ENCODE measurements at regions not wholly inside any gene's neighbourhood (a gene's known extent, or its start where the extent isn't known, plus 50 kb on each side); places are given as distances from the start of the nearest gene placed in this dataset.
"Not testable (repeated sequence)": the region's sequence is repeated elsewhere in the genome, so short reads cannot be mapped to it uniquely, and the experiment has no call there.

DNA sequence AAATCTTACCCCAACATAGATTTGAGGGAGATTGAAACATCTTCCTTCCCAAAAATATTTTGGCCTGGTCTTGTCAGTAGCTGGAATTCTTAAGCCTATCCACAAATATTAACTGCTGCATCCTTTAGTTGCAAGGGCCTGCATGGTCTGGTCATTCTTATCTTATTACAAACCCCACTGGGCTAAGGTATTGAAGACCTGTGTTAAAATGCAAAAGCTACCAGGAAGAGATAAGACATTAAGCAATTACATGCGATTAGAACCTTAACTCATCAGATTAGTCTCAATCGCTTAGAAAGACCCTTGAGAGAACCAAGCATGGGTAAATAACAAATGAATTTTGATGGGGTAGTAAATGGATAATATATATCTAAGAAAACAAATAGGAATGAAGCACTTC lies 426.6 kb downstream of the FRK start:
- no peak for DNase-seq (ENCODE audit: low read depth)

- DNase-seq (ENCODE audit: low read depth): no peak
Measured at GRCh38 chr6:115631028-115631427, 429.7 kb downstream of the FRK start.

GRCh38 chr6:115630424-115631024 lies 430.2 kb downstream of the FRK start:
- no peak for DNase-seq (ENCODE audit: low read depth)

- DNase-seq (ENCODE audit: low read depth): no peak
Measured at GRCh38 chr6:115629415-115629814, 431.3 kb downstream of the FRK start.

DNA sequence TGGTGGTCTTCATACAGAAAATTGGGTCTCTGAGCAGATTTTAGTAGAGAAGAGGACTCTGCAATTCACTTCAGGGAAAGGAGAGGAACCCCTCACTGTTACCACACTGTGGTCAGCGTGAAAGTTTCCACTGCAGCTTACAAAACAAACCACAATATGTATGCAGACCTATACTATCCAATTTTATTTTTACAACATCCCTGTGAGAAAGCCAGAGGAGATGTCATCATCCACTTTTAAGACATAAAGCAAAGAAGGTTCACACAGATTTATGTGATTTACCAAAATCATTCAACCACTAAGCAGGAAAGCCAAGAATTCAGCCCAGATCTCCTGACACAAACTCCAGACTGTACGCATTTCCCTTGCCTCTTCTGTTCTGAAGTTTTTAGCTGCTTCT lies 442.4 kb downstream of the FRK start:
- DNase-seq (ENCODE audit: low read depth): peak; percentile 3

GRCh38 chr6:115617031-115617430 lies 443.7 kb downstream of the FRK start:
- DNase-seq (ENCODE audit: low read depth): no peak

- peak; percentile 68 for DNase-seq (ENCODE audit: low read depth)
Measured at GRCh38 chr6:115613488-115613887, 447.2 kb downstream of the FRK start.

- no peak for DNase-seq (ENCODE audit: low read depth)
Measured at GRCh38 chr6:115612796-115613479, 447.8 kb downstream of the FRK start.

DNA sequence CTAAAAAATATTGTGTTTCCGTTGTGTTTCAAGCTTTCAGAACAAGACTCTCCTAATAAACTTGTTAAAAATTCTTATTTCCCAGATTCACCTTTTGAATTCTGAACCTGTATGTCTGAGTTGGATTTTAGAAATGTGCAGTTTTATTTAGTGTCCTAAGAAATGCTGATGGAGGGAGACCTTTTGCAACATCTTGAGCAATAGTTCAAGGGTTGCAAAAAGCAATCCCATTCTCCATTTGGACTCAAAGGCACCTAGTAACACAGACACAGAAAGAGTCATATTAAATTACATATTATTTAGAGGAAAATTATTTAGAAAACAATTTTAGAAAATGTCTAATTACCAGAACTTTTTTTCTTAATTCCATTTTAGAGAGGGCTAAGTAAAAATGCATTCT lies 448.5 kb downstream of the FRK start:
- DNase-seq (ENCODE audit: low read depth): no peak

- DNase-seq (ENCODE audit: low read depth): no peak
Measured at GRCh38 chr6:115610696-115611095, 450.0 kb downstream of the FRK start.

GRCh38 chr6:115609111-115609510 lies 451.6 kb downstream of the FRK start:
- no peak for DNase-seq (ENCODE audit: low read depth)

DNA sequence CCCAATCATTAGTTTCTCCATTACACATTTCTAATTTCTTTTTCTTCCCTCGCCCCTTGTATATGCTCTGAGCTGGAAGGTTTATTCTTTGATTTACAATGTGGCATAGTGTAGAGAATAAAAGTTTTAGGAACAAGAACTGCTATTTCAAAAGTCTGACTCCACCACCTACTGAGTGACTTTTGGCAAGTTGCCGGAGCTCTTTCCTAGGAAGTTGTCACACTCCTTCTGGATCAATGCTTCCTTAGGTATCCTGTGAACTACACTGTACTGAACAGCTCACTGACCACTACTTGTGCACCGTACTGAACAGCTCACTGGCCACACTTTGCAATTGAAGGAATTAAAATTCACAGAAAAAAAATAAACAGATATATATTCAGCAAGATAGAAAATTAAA lies 458.2 kb downstream of the FRK start:
- DNase-seq (ENCODE audit: low read depth): no peak

DNA sequence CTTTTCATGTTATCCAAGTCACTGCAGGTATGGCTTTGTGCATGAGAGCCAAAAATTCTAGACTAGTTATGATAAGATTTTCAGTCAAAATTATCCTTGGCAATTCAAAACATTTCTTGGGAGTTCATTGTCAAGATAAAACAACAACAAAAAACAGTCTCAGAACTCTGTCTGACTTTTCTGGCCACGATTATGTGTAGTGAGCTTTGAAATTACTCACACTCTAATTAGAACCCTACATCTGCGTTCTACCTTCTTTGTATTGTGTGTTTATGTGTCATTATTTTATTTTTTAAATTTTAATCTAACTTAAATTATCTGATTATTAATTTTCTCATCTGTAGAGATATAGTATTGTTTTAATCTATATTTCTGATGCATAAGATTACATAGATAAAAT lies 459.2 kb downstream of the FRK start:
- no peak for DNase-seq (ENCODE audit: low read depth)

GRCh38 chr6:115601064-115601463 lies 459.6 kb downstream of the FRK start:
- DNase-seq (ENCODE audit: low read depth): no peak

- no peak for DNase-seq (ENCODE audit: low read depth)
Measured at GRCh38 chr6:115594891-115595290, 465.8 kb downstream of the FRK start.

- DNase-seq (ENCODE audit: low read depth): peak; percentile 10
Measured at GRCh38 chr6:115592025-115592424, 468.7 kb downstream of the FRK start.

- not testable (repeated sequence) for DNase-seq (ENCODE audit: low read depth)
Measured at GRCh38 chr6:115589072-115589471, 471.6 kb downstream of the FRK start.

- DNase-seq (ENCODE audit: low read depth): no peak
Measured at GRCh38 chr6:115583290-115583689, 477.4 kb downstream of the FRK start.

GRCh38 chr6:115582386-115582785 lies 478.3 kb downstream of the FRK start:
- DNase-seq (ENCODE audit: low read depth): no peak

DNA sequence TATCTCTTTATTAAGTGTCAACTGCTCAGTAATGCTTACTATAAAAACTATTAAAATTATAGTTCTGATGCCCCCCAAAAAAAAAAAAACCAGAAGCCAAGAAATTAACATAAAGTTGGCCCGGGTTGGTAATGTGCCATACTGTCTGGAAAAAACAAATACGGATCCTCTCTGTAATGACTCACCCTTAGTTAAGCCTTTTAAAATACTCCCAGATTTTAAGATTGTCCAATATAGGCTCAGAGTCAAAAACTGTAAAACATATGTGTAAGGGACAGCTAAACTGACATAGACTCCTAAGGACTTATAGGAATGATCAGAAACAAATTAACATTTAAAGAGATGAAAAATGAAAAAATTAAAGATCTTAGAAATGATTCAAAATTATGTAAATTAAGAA lies 481.1 kb downstream of the FRK start:
- not testable (repeated sequence) for DNase-seq (ENCODE audit: low read depth)

- no peak for DNase-seq (ENCODE audit: low read depth)
Measured at GRCh38 chr6:115577270-115577669, 483.4 kb downstream of the FRK start.

GRCh38 chr6:115575285-115575684 lies 485.4 kb downstream of the FRK start:
- no peak for DNase-seq (ENCODE audit: low read depth)

- DNase-seq (ENCODE audit: low read depth): no peak
Measured at GRCh38 chr6:115573861-115574260, 486.8 kb downstream of the FRK start.

Measured in HT1080 (cell line).